HG03045 (cell line): ENCODE measurements at regions not wholly inside any gene's neighbourhood (a gene's known extent, or its start where the extent isn't known, plus 50 kb on each side); places are given as distances from the start of the nearest gene placed in this dataset.

ENCODE experiments used
- ATAC-seq: cut with Tn5 transposase; IDR thresholded peaks from one replicate; pipeline ENCODE4 v1.9.1; 2021; ENCODE audit warnings: mild to moderate bottlenecking, moderate library complexity; ENCODE audit not compliant: unreplicated experiment

DNA sequence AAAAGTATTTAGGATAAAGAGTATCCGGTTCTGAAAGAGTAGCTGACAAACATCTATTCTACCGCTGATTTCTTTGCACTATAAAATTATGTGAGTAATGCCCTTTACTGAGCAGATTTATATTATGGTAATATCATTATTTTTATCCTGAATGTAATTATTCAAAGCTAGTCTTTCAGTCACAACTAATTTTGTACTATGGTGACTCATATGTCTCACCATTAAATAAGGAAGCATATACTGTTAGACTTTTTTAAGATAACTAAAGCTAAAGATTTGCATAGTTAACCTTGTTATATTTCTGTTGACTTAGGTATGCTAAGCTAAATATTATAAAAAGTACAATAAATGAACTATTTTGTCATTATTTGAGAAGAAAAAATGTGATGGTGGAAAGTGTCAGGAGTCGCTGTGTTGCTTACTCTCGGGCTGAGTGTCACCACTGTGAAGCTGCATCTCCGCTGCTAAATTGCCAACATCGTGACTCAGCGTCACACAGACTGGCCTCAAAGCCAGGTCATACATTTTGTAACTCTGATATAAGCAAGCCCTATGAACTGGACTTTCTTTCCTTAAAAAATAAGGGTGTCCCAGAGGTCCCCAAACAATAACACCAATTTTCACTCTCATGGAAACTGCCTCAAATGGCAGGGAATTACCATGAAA, 69.1 kb upstream of the SSTR1 start:
- ATAC-seq = no peak

DNA sequence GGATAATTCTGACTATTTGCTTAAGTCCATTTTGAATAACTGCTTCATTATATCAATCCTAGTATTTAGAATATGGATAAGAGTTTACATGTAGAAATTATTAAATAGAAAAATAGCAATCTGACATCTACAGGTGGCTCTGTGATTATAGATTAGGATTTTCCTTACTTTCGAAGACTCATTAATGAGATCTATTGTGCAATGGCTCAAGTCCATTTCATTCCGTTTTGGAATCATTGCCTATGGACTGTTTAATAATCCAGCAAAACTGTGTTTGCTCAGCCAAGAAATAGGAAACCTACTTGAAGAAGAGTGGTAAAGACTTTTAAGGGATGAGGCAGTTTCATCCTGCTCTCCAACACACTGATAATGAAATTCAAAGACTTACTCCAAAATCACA, 67.8 kb upstream of the SSTR1 start:
- ATAC-seq = no peak

DNA sequence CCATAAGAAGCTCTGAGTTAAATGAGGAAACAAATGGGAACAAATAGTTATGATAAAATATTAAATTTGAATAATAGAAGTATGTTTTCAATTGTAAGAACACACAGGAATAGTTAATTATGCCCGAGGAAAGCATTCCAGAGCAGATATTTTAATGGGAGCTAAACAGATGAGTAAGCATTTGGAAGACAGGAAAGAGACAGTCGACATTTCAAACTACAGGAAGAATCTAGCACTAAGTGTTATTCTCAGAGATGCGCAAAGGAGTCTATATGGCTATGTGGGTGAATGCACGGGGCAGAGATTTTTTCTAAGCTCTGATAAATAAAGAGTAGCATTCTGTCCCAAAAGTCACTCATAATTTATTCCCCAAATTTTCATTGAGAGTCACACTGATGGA, 64.5 kb upstream of the SSTR1 start:
- ATAC-seq = no peak

- ATAC-seq = no peak
Observed at GRCh38 chr14:38143659-38144505, 63.8 kb upstream of the SSTR1 start.

DNA sequence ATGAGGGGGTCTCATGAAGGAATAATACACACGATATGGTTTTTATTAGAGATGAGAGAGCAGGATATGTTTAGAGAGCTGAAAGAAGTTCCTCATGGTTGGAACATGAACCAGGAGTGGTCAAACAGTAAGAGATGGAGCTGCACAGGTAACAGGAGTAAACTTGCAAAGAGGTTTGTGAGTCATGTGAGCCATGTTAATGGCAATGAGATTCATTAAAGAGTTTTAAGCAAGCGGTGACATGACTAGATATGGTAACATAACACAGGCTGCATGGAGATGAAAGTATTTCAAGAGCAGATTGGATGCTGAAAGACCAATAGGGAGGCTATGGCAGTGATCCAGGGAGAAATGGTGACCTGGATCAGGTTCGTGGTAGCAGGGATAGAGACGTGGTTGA, 62.6 kb upstream of the SSTR1 start:
- ATAC-seq = no peak

DNA sequence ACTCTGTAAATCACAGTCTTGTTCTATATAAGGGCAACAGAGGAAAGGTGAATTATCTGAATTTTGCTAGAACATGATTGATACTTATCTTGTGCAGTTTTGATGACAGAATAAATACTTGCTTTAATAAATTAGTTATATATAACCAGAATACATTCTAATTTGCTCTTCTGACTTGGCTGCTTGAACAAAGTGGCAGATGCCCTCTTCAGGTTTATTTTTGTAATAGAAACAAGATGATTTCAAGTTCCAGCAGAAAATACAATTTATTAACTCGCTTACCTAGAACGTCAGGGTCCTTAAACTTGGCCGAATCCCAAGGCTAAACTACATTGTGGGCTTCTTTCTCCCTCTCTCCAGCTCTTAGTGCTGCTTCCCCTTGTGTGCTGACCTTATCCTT, 57.6 kb upstream of the SSTR1 start:
- no peak for ATAC-seq
